GM18502 (cell line): ENCODE measurements at regions not wholly inside any gene's neighbourhood (a gene's known extent, or its start where the extent isn't known, plus 50 kb on each side); places are given as distances from the start of the nearest gene placed in this dataset.

Experiments used
- ATAC-seq: cut with Tn5 transposase; IDR thresholded peaks from one replicate; pipeline ENCODE4 v1.9.1; 2021; ENCODE audit warnings: mild to moderate bottlenecking; ENCODE audit not compliant: unreplicated experiment, poor library complexity

GRCh38 chr21:15354516-15354915, 289.7 kb upstream of the NRIP1 start:
- no peak for ATAC-seq

- ATAC-seq = no peak
Measured at GRCh38 chr21:15355066-15355465, 290.3 kb upstream of the NRIP1 start.

GRCh38 chr21:15359251-15359650, 294.5 kb upstream of the NRIP1 start:
- ATAC-seq = no peak

GRCh38 chr21:15362458-15362857, 297.7 kb upstream of the NRIP1 start:
- no peak for ATAC-seq

- ATAC-seq = no peak
Measured at GRCh38 chr21:15363921-15364320, 299.1 kb upstream of the NRIP1 start.

- no peak for ATAC-seq
Measured at GRCh38 chr21:15365751-15366392, 301.1 kb upstream of the NRIP1 start.

GRCh38 chr21:15366555-15366954, 301.8 kb upstream of the NRIP1 start:
- no peak for ATAC-seq

- no peak for ATAC-seq
Measured at GRCh38 chr21:15367061-15367626, 302.3 kb upstream of the NRIP1 start.

- ATAC-seq = no peak
Measured at GRCh38 chr21:15370462-15370975, 305.7 kb upstream of the NRIP1 start.

GRCh38 chr21:15373941-15374340, 309.1 kb upstream of the NRIP1 start:
- no peak for ATAC-seq

GRCh38 chr21:15379776-15380175, 315.0 kb upstream of the NRIP1 start:
- no peak for ATAC-seq

- no peak for ATAC-seq
Measured at GRCh38 chr21:15383588-15383987, 318.8 kb upstream of the NRIP1 start.

GRCh38 chr21:15390049-15390448, 325.2 kb upstream of the NRIP1 start:
- no peak for ATAC-seq

- no peak for ATAC-seq
Measured at GRCh38 chr21:15397258-15397657, 332.5 kb upstream of the NRIP1 start.

GRCh38 chr21:15400905-15401304, 328.9 kb upstream of the USP25 start:
- no peak for ATAC-seq

GRCh38 chr21:15401331-15401730, 328.5 kb upstream of the USP25 start:
- no peak for ATAC-seq

- ATAC-seq = no peak
Measured at GRCh38 chr21:15405214-15405613, 324.6 kb upstream of the USP25 start.

- no peak for ATAC-seq
Measured at GRCh38 chr21:15406791-15407190, 323.0 kb upstream of the USP25 start.

- no peak for ATAC-seq
Measured at GRCh38 chr21:15407585-15407984, 322.2 kb upstream of the USP25 start.

- peak; percentile 91 for ATAC-seq
Measured at GRCh38 chr21:15408089-15408488, 321.7 kb upstream of the USP25 start.

- ATAC-seq = no peak
Measured at GRCh38 chr21:15409031-15409430, 320.8 kb upstream of the USP25 start.

- ATAC-seq = no peak
Measured at GRCh38 chr21:15410853-15411252, 318.9 kb upstream of the USP25 start.
